Fibroblast of pulmonary artery (primary cell): ENCODE measurements at regions not wholly inside any gene's neighbourhood (a gene's known extent, or its start where the extent isn't known, plus 50 kb on each side); places are given as distances from the start of the nearest gene placed in this dataset.
A peak's percentile ranks its signal among the peaks of the same experiment; 100 is the strongest.

Source experiments
- DNase-seq: peaks from one replicate; pipeline ENCODE4 v3.0.0-alpha.2; 2010; ENCODE audit warnings: low read depth
- H3K4me3 ChIP-seq: replicated peaks from 2 replicates; pipeline ENCODE4 v1.5.1; 2011; ENCODE audit warnings: low read depth, mild to moderate bottlenecking, control low read depth, low read length, moderate library complexity
- TF ChIP-seq, protein P1 (sequence below): IDR thresholded peaks from 2 replicates; pipeline ENCODE4 v1.5.1; 2011; ENCODE audit warnings: mild to moderate bottlenecking, control low read depth, low read length, inconsistent platforms; ENCODE audit errors: missing control alignments

DNA sequence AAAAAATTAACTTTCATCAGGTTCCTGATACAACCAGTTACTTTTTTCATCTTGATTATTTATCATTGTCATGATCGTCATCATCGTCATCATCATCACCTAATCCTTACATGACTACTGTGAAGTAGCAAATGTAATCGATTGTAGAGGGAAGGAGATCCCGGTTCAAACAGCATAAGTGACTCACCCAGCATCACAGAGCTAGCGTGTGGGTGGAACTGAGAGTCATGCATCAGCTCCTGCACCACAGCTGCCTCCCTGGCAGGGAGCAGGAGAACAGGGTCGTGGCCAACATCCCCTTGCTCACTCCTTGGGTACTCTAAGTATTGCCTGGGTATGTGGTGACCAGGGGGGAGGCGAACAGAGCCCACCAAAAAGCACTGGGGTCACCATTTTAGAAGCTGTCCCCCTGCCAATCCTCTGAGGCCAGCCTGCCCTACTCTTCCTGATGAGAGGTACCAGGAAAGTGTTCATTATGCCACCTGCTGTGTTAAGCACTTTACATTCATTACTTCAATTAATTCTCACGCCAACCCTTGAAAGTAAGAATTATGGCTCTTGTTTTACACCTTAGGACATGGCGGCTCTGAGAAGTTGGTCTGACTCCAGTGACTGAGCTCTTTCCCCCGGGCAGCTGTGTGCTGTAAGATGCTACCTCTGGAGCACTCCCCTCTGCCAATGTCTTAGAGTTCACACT, 425.2 kb downstream of the CD83 start:
- TF ChIP-seq, protein P1, sequence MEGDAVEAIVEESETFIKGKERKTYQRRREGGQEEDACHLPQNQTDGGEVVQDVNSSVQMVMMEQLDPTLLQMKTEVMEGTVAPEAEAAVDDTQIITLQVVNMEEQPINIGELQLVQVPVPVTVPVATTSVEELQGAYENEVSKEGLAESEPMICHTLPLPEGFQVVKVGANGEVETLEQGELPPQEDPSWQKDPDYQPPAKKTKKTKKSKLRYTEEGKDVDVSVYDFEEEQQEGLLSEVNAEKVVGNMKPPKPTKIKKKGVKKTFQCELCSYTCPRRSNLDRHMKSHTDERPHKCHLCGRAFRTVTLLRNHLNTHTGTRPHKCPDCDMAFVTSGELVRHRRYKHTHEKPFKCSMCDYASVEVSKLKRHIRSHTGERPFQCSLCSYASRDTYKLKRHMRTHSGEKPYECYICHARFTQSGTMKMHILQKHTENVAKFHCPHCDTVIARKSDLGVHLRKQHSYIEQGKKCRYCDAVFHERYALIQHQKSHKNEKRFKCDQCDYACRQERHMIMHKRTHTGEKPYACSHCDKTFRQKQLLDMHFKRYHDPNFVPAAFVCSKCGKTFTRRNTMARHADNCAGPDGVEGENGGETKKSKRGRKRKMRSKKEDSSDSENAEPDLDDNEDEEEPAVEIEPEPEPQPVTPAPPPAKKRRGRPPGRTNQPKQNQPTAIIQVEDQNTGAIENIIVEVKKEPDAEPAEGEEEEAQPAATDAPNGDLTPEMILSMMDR: no peak

DNA sequence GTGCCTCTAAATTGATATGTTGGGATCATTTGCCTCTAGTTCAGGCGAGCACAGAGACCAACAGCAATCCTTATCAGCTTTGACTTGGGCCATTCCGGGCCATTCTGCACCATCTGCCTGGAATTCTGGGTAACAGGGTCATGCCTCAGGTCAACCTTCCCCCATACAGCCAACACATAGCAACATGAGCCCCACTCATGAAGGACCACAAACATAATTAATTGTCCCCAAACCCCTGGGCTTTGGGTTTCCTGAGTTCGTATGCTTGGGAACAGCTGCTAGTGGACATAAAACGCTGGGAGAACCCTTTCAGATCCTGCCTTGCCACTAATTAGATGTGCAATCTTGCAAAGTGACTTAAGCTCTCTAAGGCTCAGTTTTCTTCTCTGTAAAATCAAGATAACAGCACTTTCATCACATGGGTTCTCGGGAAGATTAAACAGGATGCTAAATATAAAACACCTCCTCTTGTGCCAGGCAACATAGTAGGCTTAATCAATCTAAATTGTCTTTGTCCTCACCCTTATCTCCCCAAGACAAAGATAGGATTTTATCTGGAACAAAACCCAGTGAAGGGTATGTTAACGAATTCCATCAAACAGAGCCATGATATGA, 426.5 kb downstream of the CD83 start:
- DNase-seq: no peak
- no peak overlapping the region for H3K4me3 ChIP-seq
- TF ChIP-seq, protein P1: no peak

More for the DNA sequence above, 425.2 kb downstream of the CD83 start:
- peak; percentile 52 for DNase-seq
- H3K4me3 ChIP-seq: no peak overlapping the region

DNA sequence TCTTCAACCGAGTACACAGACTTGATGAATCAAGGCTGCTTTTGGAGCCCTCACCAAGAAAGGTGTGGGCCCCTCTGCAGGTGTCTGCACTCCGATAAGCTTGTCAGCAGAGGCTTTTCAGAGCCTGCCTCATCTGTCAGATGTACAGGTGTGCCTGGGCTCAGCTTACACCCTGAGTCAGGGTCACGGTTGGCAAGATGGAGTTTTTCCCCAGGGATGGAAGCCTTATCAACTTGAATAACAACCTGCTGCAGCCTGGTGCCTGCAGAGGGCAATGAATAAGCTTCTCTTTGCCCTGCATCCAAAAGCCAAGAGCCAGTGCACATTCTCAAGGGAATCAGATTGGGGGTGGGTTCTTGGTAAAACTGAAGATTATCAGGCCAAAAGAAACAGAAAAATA, 427.1 kb downstream of the CD83 start:
- no peak for DNase-seq
- TF ChIP-seq, protein P1: no peak
- no peak overlapping the region for H3K4me3 ChIP-seq

DNA sequence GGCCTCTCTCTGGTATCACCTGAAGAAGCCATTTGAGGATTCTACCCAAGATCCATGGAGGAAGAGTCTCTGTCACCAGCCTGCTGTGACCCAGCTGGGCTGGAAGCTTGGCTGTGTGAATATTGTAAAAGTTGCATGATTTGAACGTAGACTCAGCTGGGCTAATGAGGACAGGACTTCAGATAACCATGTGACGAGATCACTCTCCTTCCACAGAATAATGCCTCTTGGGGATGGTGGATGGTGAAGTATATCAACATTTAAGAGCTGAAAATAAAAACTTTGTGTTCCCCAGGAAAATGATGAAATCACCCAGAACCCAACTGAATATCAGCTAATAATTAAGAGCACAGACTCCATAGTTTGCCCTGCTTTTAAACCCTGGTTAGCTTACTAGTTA, 427.9 kb downstream of the CD83 start:
- DNase-seq: no peak
- H3K4me3 ChIP-seq: no peak overlapping the region
- TF ChIP-seq, protein P1: no peak

DNA sequence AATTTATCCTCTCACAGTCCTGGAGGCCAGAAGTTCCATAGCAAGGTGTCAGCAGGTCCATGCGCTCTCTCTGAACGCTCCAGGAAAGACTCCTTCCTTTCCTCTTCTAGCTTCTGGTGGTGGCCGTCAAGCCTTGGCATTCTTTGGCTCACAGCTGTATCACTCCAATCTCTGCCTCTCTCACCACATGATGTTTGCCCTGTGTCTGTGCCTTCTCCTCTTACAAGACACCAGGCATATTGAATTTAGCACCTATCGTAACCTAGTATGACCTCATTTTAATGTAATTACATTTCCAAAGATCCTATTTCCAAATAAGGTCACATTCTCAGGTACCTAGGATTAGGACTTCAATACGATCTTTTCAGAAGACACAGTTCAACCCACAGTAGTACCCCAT, 428.5 kb downstream of the CD83 start:
- no peak overlapping the region for H3K4me3 ChIP-seq
- TF ChIP-seq, protein P1: no peak
- no peak for DNase-seq

DNA sequence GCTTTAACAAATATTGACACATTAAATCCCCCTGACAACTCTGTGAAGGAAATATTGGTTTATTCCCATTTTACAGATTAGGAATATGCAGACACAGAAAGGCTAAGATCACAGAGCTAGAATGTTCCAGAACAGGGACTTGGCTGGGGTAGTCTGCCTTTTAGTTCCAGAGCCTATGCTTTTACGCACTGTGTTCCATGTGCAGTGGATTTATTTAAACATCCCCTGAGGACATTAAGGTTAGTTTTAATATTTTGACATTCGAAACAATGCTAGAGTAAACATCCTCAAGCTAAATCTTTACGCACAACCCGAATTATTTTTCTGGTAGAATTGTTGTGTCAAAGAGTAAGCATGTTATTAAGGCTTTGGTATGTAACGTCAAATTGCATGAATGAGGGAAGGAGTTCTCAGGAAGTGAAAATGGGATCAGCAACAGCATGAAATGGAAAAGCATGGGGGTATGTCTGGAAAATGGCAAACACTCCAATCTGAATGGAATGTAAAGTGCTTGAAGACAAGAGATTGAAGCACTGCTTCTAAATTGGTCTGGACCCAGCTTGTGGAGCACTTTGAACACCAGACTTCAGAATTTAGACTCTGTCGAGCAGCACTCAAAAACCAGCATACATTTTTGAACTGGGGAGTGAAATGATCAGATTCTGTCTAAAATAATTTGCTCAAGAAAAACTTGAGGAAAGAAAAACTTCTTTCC, 429.9 kb downstream of the CD83 start:
- H3K4me3 ChIP-seq: no peak overlapping the region
- DNase-seq: no peak
- TF ChIP-seq, protein P1: no peak
